WERI-Rb-1 (cell line): ENCODE measurements at regions not wholly inside any gene's neighbourhood (a gene's known extent, or its start where the extent isn't known, plus 50 kb on each side); places are given as distances from the start of the nearest gene placed in this dataset.

Experiments
- DNase-seq: peaks from one replicate; pipeline ENCODE4 v3.0.0-alpha.2; 2020
- H3K27ac ChIP-seq: fragments of 250-450 bp; sonication (Bioruptor Pico); 2 replicates; pipeline ENCODE4 v1.5.1; 2020; ENCODE audit warnings: mild to moderate bottlenecking, moderate library complexity
- H3K27me3 ChIP-seq: fragments of 250-450 bp; sonication (Bioruptor Pico); 2 replicates; pipeline ENCODE4 v1.5.1; 2021; ENCODE audit warnings: mild to moderate bottlenecking, low read depth, moderate library complexity; ENCODE audit not compliant: insufficient read depth, severe bottlenecking
- H3K36me3 ChIP-seq: fragments of 250-450 bp; sonication (Bioruptor Pico); 2 replicates; pipeline ENCODE4 v1.5.1; 2020; ENCODE audit warnings: mild to moderate bottlenecking, moderate library complexity
- H3K4me3 ChIP-seq: 2 replicates; pipeline ENCODE4 v1.5.1; 2011; ENCODE audit warnings: low read depth, mild to moderate bottlenecking, control low read depth, low read length
- H3K9me3 ChIP-seq: fragments of 250-450 bp; sonication (Bioruptor Pico); 2 replicates; pipeline ENCODE4 v1.5.1; 2021; ENCODE audit warnings: mild to moderate bottlenecking, moderate library complexity; ENCODE audit not compliant: severe bottlenecking
- CTCF ChIP-seq: IDR thresholded peaks from 2 replicates; pipeline ENCODE4 v1.5.1; 2011; ENCODE audit warnings: low read depth, mild to moderate bottlenecking, control low read depth, inconsistent platforms, low read length

GRCh38 chr5:100691085-100691484 is 155.9 kb downstream of the FAM174A start:
- Histone ChIP-seq H3K36me3 (no peaks in the 10 kb centered on the region), H3K27me3 (no peaks in the 10 kb centered on the region), H3K9me3 (no peaks in the 10 kb centered on the region), H3K27ac (no peak overlapping the region), H3K4me3 (no peak overlapping the region)
- DNase-seq = no peak
- TF ChIP-seq CTCF = no peak

GRCh38 chr5:100691548-100691947 is 156.4 kb downstream of the FAM174A start:
- Histone ChIP-seq H3K27ac (no peak overlapping the region), H3K9me3 (no peaks in the 10 kb centered on the region), H3K36me3 (no peaks in the 10 kb centered on the region), H3K4me3 (no peak overlapping the region), H3K27me3 (no peaks in the 10 kb centered on the region)
- TF ChIP-seq CTCF = no peak
- no peak for DNase-seq

- H3K27me3 ChIP-seq = no peaks in the 10 kb centered on the region
- TF ChIP-seq CTCF = no peak
- no peak overlapping the region for H3K27ac ChIP-seq
- no peaks in the 10 kb centered on the region for H3K9me3 ChIP-seq
- DNase-seq = no peak
- H3K36me3 ChIP-seq = no peaks in the 10 kb centered on the region
- no peak overlapping the region for H3K4me3 ChIP-seq
Measured at GRCh38 chr5:100693481-100693880, 158.3 kb downstream of the FAM174A start.

- H3K27me3 ChIP-seq = no peaks in the 10 kb centered on the region
- no peak for TF ChIP-seq CTCF
- H3K4me3 ChIP-seq = no peak overlapping the region
- H3K36me3 ChIP-seq = no peaks in the 10 kb centered on the region
- no peak for DNase-seq
- no peak overlapping the region for H3K27ac ChIP-seq
- H3K9me3 ChIP-seq = no peaks in the 10 kb centered on the region
Measured at GRCh38 chr5:100694100-100694499, 158.9 kb downstream of the FAM174A start.

GRCh38 chr5:100697970-100698369 is 162.8 kb downstream of the FAM174A start:
- Histone ChIP-seq H3K27me3 (no peaks in the 10 kb centered on the region), H3K36me3 (no peaks in the 10 kb centered on the region), H3K4me3 (no peak overlapping the region), H3K27ac (no peak overlapping the region), H3K9me3 (no peaks in the 10 kb centered on the region)
- DNase-seq = no peak
- TF ChIP-seq CTCF = 0 out of 2 replicates have a peak, but pooled peaks have one; percentile 12

- 0 out of 2 replicates have a peak, but pooled peaks have one; percentile 1 for TF ChIP-seq CTCF
- H3K4me3 ChIP-seq = no peak overlapping the region
- H3K27me3 ChIP-seq = no peaks in the 10 kb centered on the region
- no peak for DNase-seq
- no peaks in the 10 kb centered on the region for H3K36me3 ChIP-seq
- no peaks in the 10 kb centered on the region for H3K9me3 ChIP-seq
- no peak overlapping the region for H3K27ac ChIP-seq
Measured at GRCh38 chr5:100706776-100707175, 171.6 kb downstream of the FAM174A start.
